Spleen (tissue), 11 donors: ENCODE measurements at regions not wholly inside any gene's neighbourhood (a gene's known extent, or its start where the extent isn't known, plus 50 kb on each side); places are given as distances from the start of the nearest gene placed in this dataset.

ENCODE experiments used
- DNase-seq: peaks from one replicate; pipeline ENCODE4 v3.0.0-alpha.2; 2020
- H3K27ac ChIP-seq, 8 donors: fragments of 200-600 bp; sonication (generic) in 7 of 8; 1 replicate in 4 of 8; 2 replicates in 4 of 8; pipeline versions ENCODE4 v1.5.0 to v1.8.0; 2016 to 2021; ENCODE audit warnings: inconsistent platforms in 4 of 8, mild to moderate bottlenecking in 4 of 8, moderate library complexity in 1 of 8
- H3K27me3 ChIP-seq, 7 donors: fragments of 200-600 bp; sonication (generic) in 6 of 7; replicated peaks in 1 of 7; 1 replicate in 4 of 7; 2 replicates in 3 of 7; pipeline versions ENCODE4 v1.5.0 to v1.8.0; 2016 to 2021; ENCODE audit warnings: inconsistent platforms in 3 of 7, mild to moderate bottlenecking in 1 of 7
- H3K36me3 ChIP-seq, 6 donors: fragments of 200-600 bp; sonication (generic) in 5 of 6; 1 replicate in 4 of 6; 2 replicates in 2 of 6; pipeline versions ENCODE4 v1.5.0 to v1.8.0; 2016 to 2021; ENCODE audit warnings: inconsistent platforms in 2 of 6
- H3K4me1 ChIP-seq, 6 donors: fragments of 200-600 bp; sonication (generic) in 5 of 6; 1 replicate in 3 of 6; 2 replicates in 3 of 6; pipeline versions ENCODE4 v1.5.0 to v1.8.0; 2016 to 2021; ENCODE audit warnings: inconsistent platforms in 3 of 6
- H3K4me3 ChIP-seq, 8 donors: fragments of 200-600 bp; sonication (generic) in 7 of 8; 1 replicate in 4 of 8; 2 replicates in 4 of 8; pipeline versions ENCODE4 v1.5.0 to v1.8.0; 2016 to 2021; ENCODE audit warnings: inconsistent platforms in 4 of 8, mild to moderate bottlenecking in 4 of 8, moderate library complexity in 2 of 8
- H3K9me3 ChIP-seq, 8 donors: fragments of 200-600 bp; sonication (generic) in 7 of 8; 1 replicate in 4 of 8; 2 replicates in 4 of 8; pipeline versions ENCODE4 v1.5.0 to v1.8.0; 2016 to 2021; ENCODE audit warnings: inconsistent platforms in 4 of 8
- POLR2A ChIP-seq, 3 donors: fragments of 450-650 bp; IDR thresholded peaks; one replicate each; pipeline ENCODE4 v1.5.1; 2017; ENCODE audit warnings: antibody characterized with exemption in 3 of 3, mild to moderate bottlenecking in 1 of 3
- POLR2AphosphoS5 ChIP-seq, 3 donors: sonication (generic); formaldehyde crosslinking; IDR thresholded peaks; one replicate each; pipeline ENCODE4 v1.5.1; 2017; ENCODE audit warnings: antibody characterized with exemption in 3 of 3
- WGBS, 5 donors: extraction: QIAGEN DNeasy Blood & Tissue Kit in 3 of 5; methylation state at CpG; one replicate each; pipeline versions ENCODE4 v1.1.5 to v1.1.7; 2013 to 2018; 5-methylcytosine and 5-hydroxymethylcytosine counted together
- intact Hi-C: fragments of 100-400 bp; cut with DNase I; formaldehyde crosslinking; loops from one replicate; pipeline ENCODE4 v1.15.0; 2023; ENCODE audit warnings: low total_unique reads
- TF ChIP-seq, protein P1 (sequence below), 11 experiments: fragments of 200-600 bp in 7 of 11; fragments of 450-650 bp in 4 of 11; sonication (generic) in 4 of 11; IDR thresholded peaks in 8 of 11; conservative IDR thresholded peaks in 3 of 11; 1 replicate in 7 of 11; 2 replicates in 4 of 11; pipeline versions ENCODE4 v1.4.0 to v1.8.0; 2016 to 2021; ENCODE audit warnings: antibody characterized with exemption in 11 of 11, inconsistent platforms in 4 of 11, mild to moderate bottlenecking in 1 of 11
- donor health status: healthy with polysubstance abuse.
- donor health status: DM: no; HTN: no; CAD: no; lungs with moderate emphysema.
- donor health status: DM: no; HTN: no; CAD: no.
- donor health status: Bipolar disorder and iron deficiency.
- donor health status: healthy.
- donor health status: DM: no; HTN: no; CAD: no.
- donor health status: DM: yes; HTN: yes; CAD: no.

DNA sequence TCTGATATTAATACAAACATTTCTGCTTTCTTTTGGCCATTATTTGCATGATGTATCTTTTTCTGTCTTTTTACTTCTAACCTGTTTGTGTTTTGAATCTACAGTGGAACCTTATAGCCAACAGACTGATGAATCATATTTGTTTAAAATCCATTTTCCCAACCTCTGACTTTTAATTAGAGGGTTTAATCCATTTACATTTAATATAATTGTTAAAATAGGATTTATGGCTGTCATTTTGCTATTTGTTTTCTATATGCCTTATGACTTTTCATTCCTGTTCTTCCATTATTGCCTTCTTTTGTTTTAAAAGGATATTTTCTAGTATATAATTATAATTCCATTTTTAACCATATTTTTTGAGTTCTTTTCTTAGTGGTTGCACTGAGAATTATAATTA is 286.1 kb downstream of the ZNF621 start:
- H3K9me3 ChIP-seq = peaks cover 10 to 41% (median 35%) of the 10 kb centered on the region in 8 donors
- no peak overlapping the region for H3K4me3 ChIP-seq
- no peak for TF ChIP-seq POLR2AphosphoS5 (IDR thresholded peaks at IDR 0.05)
- TF ChIP-seq, protein P1, sequence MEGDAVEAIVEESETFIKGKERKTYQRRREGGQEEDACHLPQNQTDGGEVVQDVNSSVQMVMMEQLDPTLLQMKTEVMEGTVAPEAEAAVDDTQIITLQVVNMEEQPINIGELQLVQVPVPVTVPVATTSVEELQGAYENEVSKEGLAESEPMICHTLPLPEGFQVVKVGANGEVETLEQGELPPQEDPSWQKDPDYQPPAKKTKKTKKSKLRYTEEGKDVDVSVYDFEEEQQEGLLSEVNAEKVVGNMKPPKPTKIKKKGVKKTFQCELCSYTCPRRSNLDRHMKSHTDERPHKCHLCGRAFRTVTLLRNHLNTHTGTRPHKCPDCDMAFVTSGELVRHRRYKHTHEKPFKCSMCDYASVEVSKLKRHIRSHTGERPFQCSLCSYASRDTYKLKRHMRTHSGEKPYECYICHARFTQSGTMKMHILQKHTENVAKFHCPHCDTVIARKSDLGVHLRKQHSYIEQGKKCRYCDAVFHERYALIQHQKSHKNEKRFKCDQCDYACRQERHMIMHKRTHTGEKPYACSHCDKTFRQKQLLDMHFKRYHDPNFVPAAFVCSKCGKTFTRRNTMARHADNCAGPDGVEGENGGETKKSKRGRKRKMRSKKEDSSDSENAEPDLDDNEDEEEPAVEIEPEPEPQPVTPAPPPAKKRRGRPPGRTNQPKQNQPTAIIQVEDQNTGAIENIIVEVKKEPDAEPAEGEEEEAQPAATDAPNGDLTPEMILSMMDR (IDR thresholded peaks at IDR 0.05 in 8 of 11, conservative IDR thresholded peaks at IDR 0.05 in 3 of 11) = no peak
- no peak for TF ChIP-seq POLR2A (IDR thresholded peaks at IDR 0.05)
- H3K4me1 ChIP-seq = no peaks in the 10 kb centered on the region
- H3K27me3 ChIP-seq = peaks cover 0 to 3% (median 0%) of the 10 kb centered on the region in 7 donors
- no peaks in the 10 kb centered on the region for H3K36me3 ChIP-seq
- H3K27ac ChIP-seq = no peak overlapping the region
- DNase-seq = no peak
- intact Hi-C loops = no loop called here

- Histone ChIP-seq H3K4me3 (no peak overlapping the region), H3K9me3 (peaks cover 0 to 10% (median 5%) of the 10 kb centered on the region in 8 donors), H3K27ac (no peak overlapping the region), H3K4me1 (no peaks in the 10 kb centered on the region), H3K27me3 (peaks cover 0 to 3% (median 0%) of the 10 kb centered on the region in 7 donors), H3K36me3 (no peaks in the 10 kb centered on the region)
- DNase-seq = no peak
- intact Hi-C loops = no loop called here
- TF ChIP-seq POLR2AphosphoS5 (IDR thresholded peaks at IDR 0.05) (no peak), POLR2A (IDR thresholded peaks at IDR 0.05) (no peak)
- TF ChIP-seq, protein P1 (IDR thresholded peaks at IDR 0.05 in 8 of 11, conservative IDR thresholded peaks at IDR 0.05 in 3 of 11) = no peak
Observed at GRCh38 chr3:40817017-40817416, 292.3 kb downstream of the ZNF621 start.

DNA sequence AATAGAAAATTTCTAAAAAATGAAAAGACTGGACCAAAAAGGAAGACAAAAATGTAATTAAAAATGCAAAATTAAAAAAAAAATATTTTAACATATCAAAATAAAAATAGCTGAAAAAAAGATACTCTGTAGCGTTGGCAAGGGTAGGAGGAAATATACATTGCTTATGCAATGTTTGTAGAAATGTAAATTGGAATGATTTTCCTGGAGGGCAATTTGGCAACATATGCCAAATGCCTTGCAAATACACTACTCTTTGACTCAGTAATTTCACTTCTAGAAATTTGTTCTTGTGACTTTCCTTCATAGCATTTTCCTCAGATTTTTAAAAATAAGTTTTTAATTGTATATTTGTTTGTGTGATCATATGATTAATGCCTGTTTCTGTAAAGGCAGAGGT is 296.6 kb downstream of the ZNF621 start:
- H3K4me3 ChIP-seq = no peak overlapping the region
- no peaks in the 10 kb centered on the region for H3K9me3 ChIP-seq
- H3K36me3 ChIP-seq = no peaks in the 10 kb centered on the region
- TF ChIP-seq POLR2A (IDR thresholded peaks at IDR 0.05) = no peak
- no peak for TF ChIP-seq POLR2AphosphoS5 (IDR thresholded peaks at IDR 0.05)
- TF ChIP-seq, protein P1 (IDR thresholded peaks at IDR 0.05 in 8 of 11, conservative IDR thresholded peaks at IDR 0.05 in 3 of 11) = no peak
- H3K27me3 ChIP-seq = no peaks in the 10 kb centered on the region
- H3K4me1 ChIP-seq = no peaks in the 10 kb centered on the region
- 67 to 89% (median 76%) methylated on average over 1 of the region's 1 CpG for WGBS, 5 donors
- H3K27ac ChIP-seq = no peak overlapping the region
- intact Hi-C loops = no loop called here
- no peak for DNase-seq

- no peak for DNase-seq
- H3K4me1 ChIP-seq = no peaks in the 10 kb centered on the region
- no peaks in the 10 kb centered on the region for H3K9me3 ChIP-seq
- H3K36me3 ChIP-seq = no peaks in the 10 kb centered on the region
- TF ChIP-seq, protein P1 (IDR thresholded peaks at IDR 0.05 in 8 of 11, conservative IDR thresholded peaks at IDR 0.05 in 3 of 11) = no peak
- TF ChIP-seq POLR2A (IDR thresholded peaks at IDR 0.05) (no peak), POLR2AphosphoS5 (IDR thresholded peaks at IDR 0.05) (no peak)
- H3K27ac ChIP-seq = no peak overlapping the region
- H3K27me3 ChIP-seq = no peaks in the 10 kb centered on the region
- WGBS, 5 donors = 78 to 89% (median 82%) methylated on average over 3 of the region's 3 CpGs
- H3K4me3 ChIP-seq = no peak overlapping the region
- intact Hi-C loops = no loop called here
Observed at GRCh38 chr3:40827226-40827625, 302.5 kb downstream of the ZNF621 start.
